Activated CD4-positive, alpha-beta T cell treated with anti-CD3 and anti-CD28 coated beads, Interleukin-2, Interleukin-6, amounts not matched to agents 100 ng/mL and 50 ng/mL, durations not matched to agents 16 hours and 8 hours (primary cell): ENCODE measurements at regions not wholly inside any gene's neighbourhood (a gene's known extent, or its start where the extent isn't known, plus 50 kb on each side); places are given as distances from the start of the nearest gene placed in this dataset.

Source experiments
- DNase-seq: peaks from one replicate; pipeline ENCODE4 v3.0.0-alpha.2; 2020

GRCh38 chr9:90365666-90366065 lies 277.0 kb downstream of the DIRAS2 start:
- DNase-seq = no peak

DNA sequence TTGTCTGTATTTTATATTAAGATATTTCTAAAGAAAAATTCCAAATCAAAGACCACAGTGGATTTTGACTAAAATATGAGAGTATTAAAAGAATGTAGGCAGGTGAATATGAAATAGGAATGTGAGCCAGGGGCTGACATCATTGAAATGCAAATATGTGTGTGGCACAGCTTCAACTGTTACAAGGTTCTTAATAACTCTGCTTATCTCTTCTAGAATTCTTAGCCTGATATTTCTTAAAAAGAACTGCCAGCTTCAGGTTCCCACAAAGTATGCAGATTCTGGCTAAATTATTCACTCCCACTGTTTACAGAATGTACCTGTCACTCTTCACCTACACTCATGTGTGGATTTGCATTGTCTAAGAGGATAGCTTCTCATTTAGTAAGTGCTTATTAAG lies 274.4 kb downstream of the DIRAS2 start:
- no peak for DNase-seq

DNA sequence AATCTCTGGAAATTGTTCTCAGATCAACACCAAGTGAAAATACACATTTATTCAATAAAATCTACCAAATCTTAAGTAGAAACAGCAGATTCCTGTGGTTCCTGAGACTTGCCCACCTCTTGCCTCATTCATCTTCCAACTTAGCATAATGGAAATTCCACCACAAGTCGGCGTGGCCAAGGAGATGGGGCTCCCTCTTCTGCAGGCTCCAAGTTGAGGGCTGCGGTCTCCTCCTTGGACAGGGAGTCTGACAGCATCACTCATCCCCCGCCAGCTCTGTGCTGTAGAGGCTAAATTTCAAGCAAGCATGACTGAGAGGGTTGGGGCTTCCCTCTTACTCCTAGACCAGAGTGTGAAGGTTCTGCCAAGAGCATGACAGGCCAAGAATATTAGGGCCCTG lies 273.7 kb downstream of the DIRAS2 start:
- DNase-seq = no peak

GRCh38 chr9:90379771-90380170 lies 262.9 kb downstream of the DIRAS2 start:
- no peak for DNase-seq

DNA sequence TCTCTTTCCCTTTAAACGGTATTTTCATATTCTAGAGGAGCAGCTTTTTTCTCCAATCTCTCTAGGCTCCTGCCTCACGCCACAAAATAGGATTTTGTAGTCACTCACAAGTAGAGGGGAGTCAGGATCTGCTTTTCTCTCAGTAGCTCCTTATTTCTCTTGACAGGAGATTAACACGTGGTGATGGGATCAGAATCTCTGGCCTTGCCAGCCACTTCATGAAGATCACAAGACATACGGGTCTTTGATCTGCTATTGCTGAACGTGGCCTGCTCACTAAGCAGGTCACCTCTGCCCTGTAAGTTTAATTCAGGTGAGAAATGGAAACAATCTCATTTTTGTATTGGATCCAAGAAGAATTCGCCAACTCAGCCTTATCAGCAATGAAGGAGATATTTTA lies 257.5 kb downstream of the DIRAS2 start:
- no peak for DNase-seq

DNA sequence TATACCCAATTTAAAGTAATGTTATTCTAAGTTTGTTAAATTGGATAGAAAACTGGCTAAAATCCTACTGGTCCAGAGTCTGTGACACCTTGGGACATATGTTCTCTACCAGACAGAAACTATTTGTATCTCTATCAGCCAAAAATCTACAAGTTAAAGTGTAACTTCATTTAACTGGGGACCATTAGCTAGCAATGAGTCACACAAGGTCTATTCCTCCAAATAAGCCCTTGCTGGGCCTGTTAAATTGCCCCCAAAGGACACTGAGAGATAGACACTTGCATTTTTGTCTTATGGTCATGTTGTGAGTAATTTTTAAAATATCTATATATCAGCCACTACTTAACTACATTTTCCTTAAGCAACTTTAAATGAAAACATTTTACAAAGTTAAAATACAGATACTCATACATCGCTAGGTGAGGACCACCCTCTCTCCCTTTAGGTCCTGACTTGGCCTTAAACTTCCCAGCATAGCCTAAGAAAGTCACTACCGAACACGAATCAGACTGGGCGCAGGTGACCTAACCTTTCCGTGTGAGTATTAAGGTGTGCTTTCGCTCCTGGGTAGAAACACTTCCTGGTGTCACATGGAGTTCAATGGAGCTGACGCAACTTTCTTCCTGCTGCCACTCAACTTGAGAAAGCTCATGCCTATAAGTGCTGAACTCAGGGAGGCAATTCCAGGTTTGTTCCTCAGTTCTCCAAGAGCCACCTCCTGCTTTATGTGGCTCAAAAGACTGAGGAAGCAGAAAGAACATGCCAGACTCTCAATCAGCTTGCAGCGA lies 249.1 kb downstream of the DIRAS2 start:
- no peak for DNase-seq

- DNase-seq = no peak
Observed at GRCh38 chr9:90394871-90395270, 247.8 kb downstream of the DIRAS2 start.

DNA sequence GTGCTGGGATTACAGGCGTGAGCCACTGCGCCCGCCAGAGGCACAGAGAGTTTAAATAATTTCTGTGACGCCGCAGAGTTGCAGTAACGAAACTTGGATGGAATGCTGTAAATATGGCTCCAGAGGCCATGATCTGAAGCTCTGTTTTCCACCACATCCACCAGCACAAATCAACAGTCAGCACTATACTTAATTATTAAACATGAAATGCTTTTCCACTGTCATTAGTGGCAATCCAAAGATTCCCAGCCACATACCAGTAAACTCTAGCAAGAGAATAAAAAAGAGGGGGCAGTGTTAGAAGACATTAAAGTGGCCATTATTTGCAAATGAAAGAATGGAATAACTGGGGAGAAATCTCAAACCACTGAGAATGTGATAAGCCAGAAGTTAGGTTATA lies 242.5 kb downstream of the DIRAS2 start:
- no peak for DNase-seq

DNA sequence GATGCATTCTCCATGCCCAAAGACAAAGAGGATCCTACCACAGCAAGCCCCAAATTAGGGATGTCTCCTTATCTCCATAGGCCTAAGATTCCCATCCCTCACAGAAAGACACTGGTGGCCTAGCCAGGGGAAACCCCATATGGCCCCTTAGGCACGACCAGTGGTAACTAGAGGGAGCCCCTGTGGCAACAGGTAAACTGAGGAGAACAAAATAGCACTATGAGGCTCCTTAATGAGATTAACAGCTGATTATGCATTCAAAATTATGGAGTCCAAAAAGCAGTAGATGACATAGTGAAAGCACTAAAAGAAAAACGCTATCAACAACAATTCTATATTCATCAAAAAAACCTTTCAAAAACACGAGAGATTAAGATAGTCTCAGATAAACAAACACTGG lies 234.0 kb downstream of the DIRAS2 start:
- no peak for DNase-seq

GRCh38 chr9:90419221-90419851 lies 223.3 kb downstream of the DIRAS2 start:
- no peak for DNase-seq

DNA sequence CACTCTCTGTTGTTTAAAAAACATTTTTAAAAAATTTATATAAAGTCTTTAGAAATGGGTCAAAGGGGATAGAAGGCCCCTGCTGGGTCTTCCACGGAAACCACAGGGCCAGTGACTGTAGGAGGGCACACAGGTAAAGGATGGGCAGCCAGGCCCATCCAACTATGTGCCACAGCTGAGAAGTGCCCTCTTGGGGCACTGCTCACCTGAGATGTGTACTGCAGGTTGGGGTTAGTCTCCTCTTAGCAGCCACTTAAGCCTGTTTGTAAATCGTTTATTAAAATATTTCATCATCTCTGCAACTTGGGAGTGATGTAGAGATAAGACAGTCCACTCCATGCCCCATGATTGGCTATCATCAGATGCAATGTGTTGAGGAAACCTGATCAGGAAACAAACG lies 222.4 kb downstream of the DIRAS2 start:
- no peak for DNase-seq

DNA sequence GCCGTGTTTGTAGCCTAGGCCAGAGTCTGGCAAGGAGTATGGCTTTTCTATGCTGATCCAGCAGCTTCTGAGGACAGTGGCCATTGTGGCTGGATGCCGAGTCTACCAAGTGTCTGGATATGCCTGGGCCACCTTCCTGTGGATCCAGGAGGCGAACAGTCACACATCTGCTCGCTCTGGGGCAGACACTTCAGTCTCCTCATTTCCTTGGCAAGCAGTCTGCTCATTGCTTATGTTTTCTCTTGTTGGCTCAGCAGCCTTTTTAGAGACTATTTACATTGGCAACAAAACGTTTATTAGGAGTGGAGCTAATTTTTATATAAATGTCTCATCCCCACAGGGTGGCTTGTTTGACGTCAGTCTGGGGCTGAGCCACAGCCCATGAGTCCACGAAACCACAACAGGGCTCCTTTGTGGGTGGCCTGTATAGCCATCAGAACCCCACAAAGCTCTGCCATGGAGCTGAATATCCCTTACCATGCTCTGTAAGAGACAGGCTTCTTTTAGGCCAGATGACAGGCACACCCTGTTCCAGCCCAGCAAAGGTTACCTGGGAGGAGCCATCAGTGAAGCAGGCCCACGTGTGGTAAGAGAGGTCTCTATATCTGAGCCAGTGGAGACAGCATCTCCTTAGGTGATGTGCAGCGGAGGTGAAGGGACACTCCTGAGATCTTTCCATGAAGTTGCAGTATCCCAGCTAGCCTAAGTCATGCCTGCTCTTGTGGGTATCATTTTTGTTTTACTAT lies 221.7 kb downstream of the DIRAS2 start:
- no peak for DNase-seq

DNA sequence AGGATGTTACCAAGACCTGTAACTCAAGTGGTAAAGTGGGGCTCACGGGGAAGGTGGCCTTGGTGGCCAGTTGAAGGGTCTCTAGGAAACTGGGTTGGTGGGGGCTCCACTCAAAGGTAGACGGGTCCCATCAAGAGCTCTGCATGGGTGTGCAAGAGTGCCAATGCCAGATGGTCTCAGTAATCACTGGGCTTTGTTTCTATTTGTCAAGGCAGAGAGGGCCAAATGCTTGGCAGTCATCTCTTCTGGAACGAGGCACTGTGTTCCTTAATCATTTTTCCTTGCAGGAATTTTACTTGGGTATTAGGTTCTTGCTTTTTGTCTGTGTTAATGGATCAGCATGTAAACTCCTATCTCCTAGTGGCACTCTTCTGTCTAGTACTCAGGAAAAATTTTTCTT lies 220.8 kb downstream of the DIRAS2 start:
- no peak for DNase-seq

- DNase-seq = no peak
Observed at GRCh38 chr9:90423661-90424193, 218.9 kb downstream of the DIRAS2 start.

- no peak for DNase-seq
Observed at GRCh38 chr9:90428517-90428916, 214.1 kb downstream of the DIRAS2 start.

- DNase-seq = no peak
Observed at GRCh38 chr9:90432951-90433350, 209.7 kb downstream of the DIRAS2 start.

- DNase-seq = no peak
Observed at GRCh38 chr9:90433398-90433941, 209.2 kb downstream of the DIRAS2 start.

DNA sequence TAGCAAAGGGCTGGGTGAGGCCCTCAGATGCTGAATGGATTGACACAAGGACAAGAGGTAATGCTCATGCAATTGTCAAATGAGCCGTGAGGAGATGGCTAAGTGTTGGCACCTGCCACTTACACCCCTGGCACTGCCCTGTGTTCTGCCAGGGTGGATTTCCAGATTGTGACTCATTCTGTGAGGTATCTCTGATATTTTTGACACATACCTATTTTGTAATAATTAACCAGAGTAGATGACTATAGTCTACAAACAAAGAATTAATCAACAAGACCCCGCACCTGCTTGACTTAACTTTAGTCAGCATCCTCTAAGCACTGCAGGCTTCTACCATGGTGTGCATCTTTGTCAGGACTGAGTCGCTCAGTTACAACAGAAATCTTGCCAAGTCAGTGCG lies 200.8 kb downstream of the DIRAS2 start:
- no peak for DNase-seq

DNA sequence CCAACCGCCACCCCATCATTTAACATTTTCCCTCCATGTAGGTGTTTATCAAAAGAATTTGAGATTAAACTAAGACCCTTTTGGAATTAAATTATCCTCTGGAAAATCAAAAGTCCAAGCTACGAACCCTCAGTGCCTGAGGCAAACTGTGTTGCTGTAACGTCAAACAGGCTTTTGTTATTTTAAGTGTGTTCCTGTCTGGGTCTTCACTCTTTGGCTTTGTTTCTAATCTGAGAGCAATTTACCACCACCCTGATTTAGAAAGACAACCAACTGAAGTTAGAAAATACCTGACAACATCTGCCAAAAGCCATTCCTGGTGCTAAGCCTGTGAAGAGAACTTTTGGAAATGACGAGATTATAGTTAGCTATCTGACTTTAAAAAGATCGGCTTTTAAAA lies 199.9 kb downstream of the DIRAS2 start:
- DNase-seq = no peak

DNA sequence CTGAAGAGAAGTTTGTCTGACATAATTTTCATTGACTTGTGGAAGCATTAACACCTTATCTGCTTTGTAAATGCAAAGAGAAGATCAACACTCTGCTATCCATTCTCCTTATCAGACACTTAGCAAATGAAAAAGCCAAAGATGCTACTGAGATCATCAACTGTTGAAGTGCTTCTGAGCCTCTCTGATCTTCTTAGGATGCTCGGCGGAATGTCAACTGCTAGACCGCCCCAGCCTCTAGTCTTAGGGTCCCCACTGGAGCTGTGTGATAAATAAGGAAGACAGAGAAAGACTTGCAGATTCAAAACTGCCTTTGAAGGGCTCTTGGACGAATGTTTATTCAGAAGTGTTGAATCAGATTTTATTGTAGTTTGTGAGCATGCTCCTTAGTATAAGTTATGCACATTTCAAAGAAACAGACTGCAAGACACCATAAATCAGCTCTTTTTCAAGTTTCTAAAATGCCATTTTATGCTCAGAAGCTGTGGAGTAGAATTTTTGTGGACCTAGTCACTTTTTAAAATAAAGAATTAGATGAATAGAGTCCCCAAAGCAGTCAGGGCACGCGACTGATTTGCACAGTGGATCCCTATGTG lies 197.9 kb downstream of the DIRAS2 start:
- DNase-seq = no peak

DNA sequence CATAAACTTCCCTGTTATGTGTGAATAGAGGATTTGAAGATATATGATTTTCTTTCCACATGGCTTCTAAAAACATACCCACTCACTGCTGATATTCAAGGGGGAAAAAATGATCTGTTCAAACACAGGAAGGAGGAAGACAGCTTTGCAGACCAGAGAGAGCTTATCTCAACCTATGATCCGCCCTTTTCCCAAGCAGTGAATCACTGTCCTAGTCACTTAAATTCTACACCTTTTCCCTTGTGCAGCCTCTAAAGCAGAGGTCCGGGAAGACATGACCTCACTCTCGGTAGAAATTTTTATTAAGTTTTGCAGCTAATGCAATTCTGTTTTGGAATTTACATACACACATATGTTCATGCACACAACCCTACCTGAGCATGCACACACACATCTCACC lies 197.2 kb downstream of the DIRAS2 start:
- DNase-seq = no peak

DNA sequence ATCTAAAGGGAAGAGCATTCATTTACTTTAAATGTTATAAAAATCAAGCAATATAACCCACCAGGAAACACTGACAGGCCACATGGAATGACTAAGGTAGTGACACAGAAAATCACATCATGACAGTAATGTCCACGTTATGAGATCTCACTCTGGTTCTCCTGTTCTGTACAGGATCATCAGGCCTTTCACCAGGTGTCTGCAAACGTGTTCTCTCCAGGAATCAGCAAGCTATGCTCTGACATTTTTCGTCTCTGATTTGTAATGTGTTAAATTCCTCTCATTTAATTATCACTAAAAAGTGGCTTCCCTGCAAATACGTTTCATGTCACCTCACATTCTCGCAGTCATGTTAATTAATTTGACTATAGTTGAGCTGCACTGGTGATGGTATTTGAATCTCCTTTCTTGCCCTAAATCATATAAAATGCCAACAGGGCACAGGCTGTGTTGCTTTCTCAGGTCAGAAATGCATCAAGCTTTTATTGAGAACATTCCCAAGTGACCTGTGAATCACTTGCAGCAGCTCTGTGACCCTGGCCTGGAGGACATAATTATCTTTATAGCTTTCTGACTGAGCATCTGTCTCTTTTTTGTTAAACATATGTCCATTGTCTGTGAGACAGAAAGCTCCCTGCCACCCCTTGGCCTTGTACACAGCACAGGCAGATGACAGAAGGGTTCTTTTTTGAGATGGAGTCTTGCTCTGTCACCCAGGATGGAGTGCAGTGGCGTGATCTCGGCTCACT lies 196.2 kb downstream of the DIRAS2 start:
- no peak for DNase-seq
